C4-2B (cell line): ENCODE measurements at regions not wholly inside any gene's neighbourhood (a gene's known extent, or its start where the extent isn't known, plus 50 kb on each side); places are given as distances from the start of the nearest gene placed in this dataset.

Source experiments
- ZFX ChIP-seq: fragments of 450-650 bp; IDR thresholded peaks from 2 replicates; pipeline ENCODE4 v1.6.1; 2017
- TF ChIP-seq, protein P1 (sequence below): fragments of 450-650 bp; conservative IDR thresholded peaks from 2 replicates; pipeline ENCODE4 v1.5.1; 2017; ENCODE audit warnings: mild to moderate bottlenecking

GRCh38 chr14:62491146-62491545 lies 554.1 kb downstream of the KCNH5 start:
- TF ChIP-seq, protein P1, sequence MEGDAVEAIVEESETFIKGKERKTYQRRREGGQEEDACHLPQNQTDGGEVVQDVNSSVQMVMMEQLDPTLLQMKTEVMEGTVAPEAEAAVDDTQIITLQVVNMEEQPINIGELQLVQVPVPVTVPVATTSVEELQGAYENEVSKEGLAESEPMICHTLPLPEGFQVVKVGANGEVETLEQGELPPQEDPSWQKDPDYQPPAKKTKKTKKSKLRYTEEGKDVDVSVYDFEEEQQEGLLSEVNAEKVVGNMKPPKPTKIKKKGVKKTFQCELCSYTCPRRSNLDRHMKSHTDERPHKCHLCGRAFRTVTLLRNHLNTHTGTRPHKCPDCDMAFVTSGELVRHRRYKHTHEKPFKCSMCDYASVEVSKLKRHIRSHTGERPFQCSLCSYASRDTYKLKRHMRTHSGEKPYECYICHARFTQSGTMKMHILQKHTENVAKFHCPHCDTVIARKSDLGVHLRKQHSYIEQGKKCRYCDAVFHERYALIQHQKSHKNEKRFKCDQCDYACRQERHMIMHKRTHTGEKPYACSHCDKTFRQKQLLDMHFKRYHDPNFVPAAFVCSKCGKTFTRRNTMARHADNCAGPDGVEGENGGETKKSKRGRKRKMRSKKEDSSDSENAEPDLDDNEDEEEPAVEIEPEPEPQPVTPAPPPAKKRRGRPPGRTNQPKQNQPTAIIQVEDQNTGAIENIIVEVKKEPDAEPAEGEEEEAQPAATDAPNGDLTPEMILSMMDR = no peak
- no peak for TF ChIP-seq ZFX
